Astrocyte of the cerebellum (primary cell): ENCODE measurements at regions not wholly inside any gene's neighbourhood (a gene's known extent, or its start where the extent isn't known, plus 50 kb on each side); places are given as distances from the start of the nearest gene placed in this dataset.

ENCODE experiments used
- DNase-seq: peaks from one replicate; pipeline ENCODE4 v3.0.0-alpha.2; 2011; ENCODE audit warnings: low read depth
- H3K4me3 ChIP-seq: 2 replicates; pipeline ENCODE4 v1.5.1; 2011; ENCODE audit warnings: mild to moderate bottlenecking, low read depth, low read length, moderate library complexity
- CTCF ChIP-seq: IDR thresholded peaks from 2 replicates; pipeline ENCODE4 v1.5.1; 2012; ENCODE audit warnings: low read length, low read depth, moderate library complexity, mild to moderate bottlenecking; ENCODE audit errors: missing control alignments
- in situ Hi-C: cut with HindIII; loops from 2 replicates; pipeline ENCODE4 v1.10.0; 2017; ENCODE audit warnings: low sequenced_read_pairs

DNA sequence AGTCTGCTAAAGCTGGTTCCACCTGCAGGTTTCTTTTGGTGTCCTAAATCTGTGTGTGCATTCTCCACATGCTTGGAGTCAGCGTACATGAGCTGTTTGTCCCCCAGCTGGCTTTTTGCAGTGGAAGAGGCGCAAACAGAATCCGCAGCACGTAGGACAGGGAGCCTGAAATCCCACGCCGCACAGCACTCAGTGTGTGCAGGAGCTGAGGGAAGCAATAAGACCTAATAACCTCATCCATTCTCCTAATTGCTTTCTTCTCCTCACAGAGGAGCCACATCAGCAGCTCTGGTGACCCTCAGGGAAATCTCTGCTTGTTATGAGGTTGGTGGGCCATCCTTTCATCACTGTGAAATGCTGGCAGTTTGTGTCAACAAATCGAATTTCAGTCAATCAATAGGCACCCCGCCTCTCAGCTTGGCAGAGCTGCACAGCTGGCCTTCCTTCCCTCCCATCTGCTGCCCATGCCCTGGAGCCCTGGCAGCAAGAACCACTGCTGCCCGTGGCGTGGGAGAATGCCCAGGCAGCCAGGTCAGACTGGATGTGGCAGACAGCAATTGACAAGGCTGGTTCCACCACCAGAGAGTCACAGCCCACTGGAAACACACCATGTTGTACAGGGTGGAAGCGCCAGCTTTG lies 136.7 kb downstream of the ZDHHC20 start:
- no peak overlapping the region for H3K4me3 ChIP-seq
- in situ Hi-C loops = no loop called here
- no peak for DNase-seq
- TF ChIP-seq CTCF = no peak
